ENCODE measurements at regions not wholly inside any gene's neighbourhood (a gene's known extent, or its start where the extent isn't known, plus 50 kb on each side); places are given as distances from the start of the nearest gene placed in this dataset.

- no peak overlapping the region for H3K14ac ChIP-seq (ENCODE audit: insufficient read depth, low read length)
- peaks cover 15 to 18% of the 10 kb centered on the region in 2 experiments for H3K9me3 Mint-ChIP-seq
- no peak overlapping the region for H3K27ac ChIP-seq (ENCODE audit: insufficient read length, low read depth, low read length)
- H4K91ac ChIP-seq (ENCODE audit: insufficient read length, low read depth, low read length): no peak overlapping the region
- DNase-seq: no peak
- no peak overlapping the region for H4K5ac ChIP-seq (ENCODE audit: insufficient read length, low read depth, low read length)
- no peak overlapping the region for H3K4me3 Mint-ChIP-seq
- H3K23ac ChIP-seq (ENCODE audit: insufficient read length, low read depth, low read length): no peak overlapping the region
- H2BK120ac ChIP-seq (ENCODE audit: low read depth, low read length, poor library complexity, severe bottlenecking): no peak overlapping the region
- no peak for TF ChIP-seq CTCF (conservative IDR thresholded peaks at IDR 0.05)
- H2BK12ac ChIP-seq (ENCODE audit: insufficient read length, low read depth, low read length): no peak overlapping the region
- peaks cover 0 to 14% (median 8%) of the 10 kb centered on the region in 3 experiments; a peak in 6 of 7 replicates for H3K36me3 Mint-ChIP-seq (ENCODE audit: insufficient read depth in 1 of 3, low read depth in 3 of 3)
- H4K20me1 ChIP-seq (ENCODE audit: control insufficient read depth, insufficient read depth, insufficient read length): no peaks in the 10 kb centered on the region
- H3K27me3 Mint-ChIP-seq (ENCODE audit: low read depth): no peaks in the 10 kb centered on the region
- no peak overlapping the region for H2BK20ac ChIP-seq (ENCODE audit: low read depth, low read length, poor library complexity, severe bottlenecking)
- no peak overlapping the region for H3T11ph ChIP-seq (ENCODE audit: low read length)
- H3K56ac ChIP-seq (ENCODE audit: insufficient read length, low read depth, low read length): no peak overlapping the region
- no CpG with 5 or more reads among the region's 4 CpGs for WGBS (ENCODE audit: extremely low coverage, insufficient read length, low lambda C conversion rate)
- no peaks in the 10 kb centered on the region for H3K4me1 ChIP-seq (ENCODE audit: insufficient read depth, low read length)
- no peaks in the 10 kb centered on the region for H3K79me1 ChIP-seq (ENCODE audit: insufficient read depth, low read depth, low read length, poor library complexity, severe bottlenecking)
- no peak overlapping the region for H4K8ac ChIP-seq (replicated peaks; ENCODE audit: insufficient read length, low read depth, low read length)
- no peak overlapping the region for H3K18ac ChIP-seq (ENCODE audit: insufficient read length, low read depth, low read length)
- no peak overlapping the region for H3K4me2 ChIP-seq (ENCODE audit: insufficient read depth, insufficient read length, low read length)
- H2BK5ac ChIP-seq (ENCODE audit: insufficient read length, low read length): no peak overlapping the region
- no peak overlapping the region for H2AFZ ChIP-seq (ENCODE audit: low read length)
- no peaks in the 10 kb centered on the region for H3K79me2 ChIP-seq (ENCODE audit: insufficient read depth, low read length)
- no peak overlapping the region for H2BK15ac ChIP-seq (ENCODE audit: low read depth, low read length)
- H3K4me1 Mint-ChIP-seq: no peaks in the 10 kb centered on the region
- no peaks in the 10 kb centered on the region for H3K27me3 ChIP-seq (ENCODE audit: insufficient read depth, low read length)
- H3K9ac ChIP-seq (ENCODE audit: extremely low read depth, insufficient read length, low read length): no peak overlapping the region
- H2AK5ac ChIP-seq (ENCODE audit: insufficient read length, low read length): no peak overlapping the region
- no peaks in the 10 kb centered on the region for H3K23me2 ChIP-seq (ENCODE audit: insufficient read length, low read depth, low read length, poor library complexity, severe bottlenecking)
- no peak overlapping the region for H3K4ac ChIP-seq (ENCODE audit: low read depth, low read length)
- no peaks in the 10 kb centered on the region for H3K9me3 ChIP-seq (ENCODE audit: control insufficient read depth, low read depth, low read length)
- no peak overlapping the region for H3K27ac Mint-ChIP-seq
Measured at GRCh38 chr21:29448766-29449165, 150.0 kb downstream of the BACH1 start.
